GM21360 (cell line): ENCODE measurements at regions not wholly inside any gene's neighbourhood (a gene's known extent, or its start where the extent isn't known, plus 50 kb on each side); places are given as distances from the start of the nearest gene placed in this dataset.

Experiments used
- ATAC-seq: cut with Tn5 transposase; IDR thresholded peaks from one replicate; pipeline ENCODE4 v1.9.1; 2021; ENCODE audit warnings: mild to moderate bottlenecking, moderate library complexity; ENCODE audit not compliant: unreplicated experiment

DNA sequence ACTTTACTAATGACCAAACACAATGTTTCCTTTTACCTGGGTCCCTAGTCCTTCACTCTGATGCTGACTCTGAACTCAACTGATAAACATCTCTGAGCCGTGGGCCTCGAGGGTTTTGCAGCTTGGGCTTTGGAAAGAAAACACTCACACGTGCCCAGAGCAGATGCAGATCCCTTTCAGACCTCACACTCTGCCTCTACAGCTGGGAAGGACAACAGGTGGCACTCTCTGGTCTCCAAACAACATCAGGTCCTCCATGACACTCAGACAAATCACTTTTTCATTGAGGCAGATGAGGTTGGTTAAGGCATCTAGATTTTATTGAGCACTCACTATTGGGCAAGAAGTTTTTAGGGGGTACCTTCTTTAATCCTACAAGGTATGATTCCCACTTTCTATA lies 64.7 kb upstream of the NTRK3 start:
- ATAC-seq = no peak

- no peak for ATAC-seq
These were observed 60.0 kb upstream of the NTRK3 start for GRCh38 chr15:88316586-88316985.

DNA sequence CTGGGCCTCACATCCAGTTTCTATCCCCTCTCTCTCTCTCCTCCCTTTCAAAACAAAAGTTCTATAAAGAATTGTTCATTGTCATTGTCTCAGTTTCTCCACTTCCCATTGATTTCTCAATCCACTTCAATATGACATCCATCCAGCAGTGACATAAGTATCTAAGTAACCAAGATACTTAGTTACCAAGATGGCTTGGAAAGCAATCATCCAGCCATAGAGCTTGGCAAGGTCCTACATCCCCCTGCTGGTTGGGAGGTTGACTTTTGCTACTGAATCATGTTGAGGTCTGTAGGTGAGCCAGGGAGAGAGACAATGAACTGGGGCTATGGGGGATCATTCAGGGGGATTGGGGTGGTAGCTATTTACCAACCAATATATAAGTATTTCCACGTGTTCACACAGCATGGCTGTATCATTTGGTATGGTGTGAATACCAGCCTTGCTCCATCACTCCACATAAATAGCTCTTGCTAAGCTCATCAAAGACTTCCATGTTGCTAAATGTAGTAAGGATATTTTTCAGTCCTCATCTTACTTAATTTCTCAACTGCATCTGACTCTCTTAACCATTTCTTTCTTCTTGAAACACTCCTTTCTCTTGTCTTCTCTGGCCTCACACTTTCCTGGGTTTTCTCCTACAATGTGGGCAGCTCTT lies 58.8 kb upstream of the NTRK3 start:
- ATAC-seq = no peak

- no peak for ATAC-seq
These were observed 56.5 kb upstream of the NTRK3 start for GRCh38 chr15:88312941-88313579.

GRCh38 chr15:88309363-88309762 lies 52.8 kb upstream of the NTRK3 start:
- no peak for ATAC-seq

- ATAC-seq = no peak
These were observed 50.8 kb upstream of the NTRK3 start for GRCh38 chr15:88307344-88307743.
